LoVo (cell line): ENCODE measurements at regions not wholly inside any gene's neighbourhood (a gene's known extent, or its start where the extent isn't known, plus 50 kb on each side); places are given as distances from the start of the nearest gene placed in this dataset.
"Not testable (repeated sequence)": the region's sequence is repeated elsewhere in the genome, so short reads cannot be mapped to it uniquely, and the experiment has no call there.

Source experiments
- DNase-seq: peaks from one replicate; pipeline ENCODE4 v3.0.0-alpha.2; 2016; ENCODE audit warnings: low spot score

DNA sequence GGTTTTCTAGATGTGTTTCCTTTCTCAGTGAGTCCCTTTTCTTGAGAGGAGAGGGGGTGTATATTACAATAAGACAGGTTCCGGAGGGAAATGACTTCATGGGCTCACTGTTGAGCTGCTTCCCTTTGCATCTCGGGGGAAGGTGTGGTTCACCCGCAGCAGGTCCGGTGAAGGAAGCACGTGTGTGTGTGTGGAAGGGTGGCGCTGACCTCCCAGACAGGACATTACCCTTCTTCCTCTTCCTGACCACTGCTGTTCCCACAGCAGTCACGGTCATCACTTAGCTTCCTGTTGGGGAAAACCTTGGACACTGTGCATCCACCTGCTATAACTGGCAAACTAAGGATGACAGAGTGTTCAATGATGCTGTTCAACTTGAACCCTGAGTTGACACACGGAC is 83.6 kb downstream of the PLEKHG1 start:
- no peak for DNase-seq

DNA sequence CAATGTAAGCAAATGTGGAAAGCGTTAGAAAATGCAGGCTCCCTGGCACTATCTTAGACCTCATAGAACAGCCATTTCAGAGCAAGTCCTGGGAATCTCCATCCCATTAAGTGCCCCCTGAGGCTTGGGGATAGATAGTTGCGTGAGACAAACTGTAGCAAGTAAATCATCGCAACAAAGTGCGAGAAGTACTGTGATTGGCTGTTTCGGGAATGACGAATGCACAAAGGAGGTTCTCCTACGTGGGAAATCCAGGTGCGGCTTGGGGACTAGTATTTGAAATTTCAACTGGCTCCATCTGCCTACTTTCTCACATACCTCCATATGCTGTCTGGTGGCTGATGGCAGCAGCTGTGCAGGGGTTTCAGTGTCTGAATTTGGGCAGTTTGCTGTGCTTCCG is 84.5 kb downstream of the PLEKHG1 start:
- no peak for DNase-seq

DNA sequence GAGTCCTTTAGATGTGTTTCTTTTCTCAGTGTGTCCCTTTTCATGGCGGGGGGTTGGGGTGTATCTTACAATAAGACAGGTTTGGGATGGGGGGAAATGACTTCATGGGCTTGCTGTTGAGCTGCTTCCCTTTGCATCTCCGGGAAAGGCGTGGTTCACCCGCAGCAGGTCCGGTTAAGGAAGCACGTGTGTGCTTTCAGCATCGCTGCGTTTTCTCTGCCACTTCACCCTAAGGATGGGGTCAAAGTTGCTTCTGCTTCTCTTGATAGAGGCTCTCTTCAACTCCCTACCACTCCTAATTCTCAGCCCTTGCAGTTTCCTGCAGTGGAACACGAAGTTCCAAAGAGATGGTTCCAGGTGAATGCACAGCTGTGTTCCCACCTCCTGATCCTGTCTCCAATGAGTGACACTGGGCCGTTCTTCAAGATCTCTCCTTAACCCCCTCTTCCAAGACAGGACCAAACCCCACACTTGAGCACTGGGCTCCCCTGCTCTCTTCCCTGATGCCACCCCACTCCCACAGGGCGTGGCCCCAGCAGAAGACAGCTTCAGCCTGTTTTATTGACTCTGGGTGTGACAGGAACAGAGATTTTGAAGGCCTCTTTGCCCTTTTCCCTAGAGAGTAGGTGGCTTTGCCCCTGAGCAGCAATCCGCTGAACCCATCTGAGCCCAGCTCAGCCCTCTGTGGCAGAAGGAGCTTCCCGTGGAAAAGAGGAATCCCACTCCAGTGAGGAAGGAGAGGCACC is 85.2 kb downstream of the PLEKHG1 start:
- DNase-seq: peak; percentile 37

DNA sequence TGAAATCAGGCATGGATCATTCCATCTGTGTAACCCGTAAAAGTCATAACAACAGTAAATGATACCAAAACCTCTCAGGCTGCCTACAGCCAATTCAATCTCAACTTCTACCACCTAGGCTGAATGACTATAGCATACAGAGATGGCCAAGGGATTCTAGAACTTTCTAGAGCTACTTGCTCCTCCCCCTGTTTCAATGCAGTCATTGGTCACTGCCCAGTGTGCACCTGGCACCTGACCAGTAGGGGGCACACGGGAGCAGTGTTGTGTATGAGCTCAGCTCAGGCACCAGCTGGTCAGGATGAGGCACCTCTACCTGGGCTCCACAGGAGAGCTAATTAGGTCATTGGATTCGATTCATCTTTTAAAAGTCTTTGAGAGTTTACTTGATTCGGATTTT is 86.2 kb downstream of the PLEKHG1 start:
- DNase-seq: peak; percentile 40

DNA sequence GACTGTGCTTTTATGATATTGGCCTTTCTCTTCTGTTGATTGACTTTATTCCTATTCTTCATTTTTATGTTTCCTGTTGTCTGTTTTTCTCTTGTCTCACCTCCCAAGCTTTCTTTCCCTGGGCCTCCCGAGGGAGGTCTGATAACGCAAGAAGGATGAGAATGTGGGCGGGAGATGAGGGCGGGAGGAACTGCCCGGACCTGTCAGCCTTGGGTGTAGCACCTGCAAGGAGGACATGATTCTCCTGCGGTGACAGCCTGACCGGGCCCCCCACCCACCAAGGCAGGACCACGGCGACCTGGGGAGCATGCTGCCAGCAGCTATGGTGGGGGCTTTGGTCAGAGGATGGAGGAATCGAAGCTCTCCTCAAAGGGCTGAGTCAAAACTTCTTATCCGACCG is 86.9 kb downstream of the PLEKHG1 start:
- peak; percentile 28 for DNase-seq

DNA sequence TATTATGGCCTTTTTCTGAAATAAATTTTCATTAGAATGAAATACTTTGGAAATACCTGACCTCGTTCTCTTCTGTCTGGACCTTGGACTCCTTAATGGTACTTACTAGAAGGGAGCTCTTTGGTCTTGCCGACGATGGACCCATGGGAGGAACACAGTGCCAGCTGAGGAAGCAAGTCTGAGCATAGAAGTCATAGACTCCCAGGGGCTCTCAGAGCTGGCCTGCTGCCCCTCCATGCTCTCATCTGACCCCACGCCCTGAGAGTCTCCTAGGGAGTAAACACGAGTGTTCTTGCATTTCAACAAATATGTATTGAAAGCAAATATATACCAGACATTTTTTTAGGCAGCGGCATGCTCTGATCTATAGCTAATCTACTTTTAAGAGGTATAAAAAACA is 87.8 kb downstream of the PLEKHG1 start:
- DNase-seq: peak; percentile 78

DNA sequence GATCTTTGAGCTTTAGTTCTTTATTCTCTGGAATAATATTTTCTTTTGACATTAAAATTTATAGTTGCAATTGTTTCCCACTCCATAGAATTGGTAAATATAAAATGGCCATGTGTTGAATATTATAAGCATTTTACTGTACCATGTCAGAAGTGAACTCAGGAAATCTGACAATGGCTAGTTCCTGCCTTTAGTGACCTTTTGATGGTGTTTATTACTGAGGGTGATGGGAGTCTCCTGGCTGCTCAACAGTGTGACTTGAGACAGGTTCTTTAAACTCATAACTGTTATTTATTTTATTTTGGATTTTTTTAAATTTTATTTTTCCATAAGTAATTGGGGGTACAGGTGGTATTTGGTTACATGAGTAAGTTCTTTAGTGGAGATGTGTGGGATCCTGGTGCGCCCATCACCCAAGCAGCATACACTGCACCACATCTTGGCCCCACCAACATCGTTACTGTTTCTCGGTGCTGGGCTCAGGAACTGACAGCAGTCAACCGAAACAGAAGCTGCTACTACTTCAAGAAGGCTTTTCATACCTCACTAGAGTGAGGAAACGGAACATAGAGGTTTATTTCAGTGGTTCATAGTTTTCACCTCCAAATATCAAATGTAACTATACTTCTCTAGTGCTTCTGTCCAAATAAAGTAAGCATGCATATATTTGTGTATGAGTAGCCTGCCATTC is 90.4 kb downstream of the PLEKHG1 start:
- no peak for DNase-seq

DNA sequence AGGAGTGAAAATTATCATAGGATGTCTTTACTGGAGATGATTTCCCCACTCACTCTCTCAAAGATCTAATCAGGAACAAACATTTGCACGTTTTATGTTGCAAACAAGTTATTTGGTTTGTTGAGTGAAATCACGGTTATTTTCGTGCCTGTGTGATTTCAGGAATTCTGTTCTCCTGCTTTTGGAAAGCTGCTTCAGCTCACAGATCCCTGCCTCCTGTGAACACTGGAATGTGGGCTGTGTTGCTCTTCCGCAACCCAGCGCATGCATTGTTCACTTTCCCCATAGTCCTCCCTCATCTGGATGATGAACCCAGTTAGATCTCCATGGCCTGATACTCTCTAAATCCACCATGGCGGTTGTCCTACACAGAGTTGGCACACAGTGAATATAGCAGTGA is 91.0 kb downstream of the PLEKHG1 start:
- DNase-seq: no peak

DNA sequence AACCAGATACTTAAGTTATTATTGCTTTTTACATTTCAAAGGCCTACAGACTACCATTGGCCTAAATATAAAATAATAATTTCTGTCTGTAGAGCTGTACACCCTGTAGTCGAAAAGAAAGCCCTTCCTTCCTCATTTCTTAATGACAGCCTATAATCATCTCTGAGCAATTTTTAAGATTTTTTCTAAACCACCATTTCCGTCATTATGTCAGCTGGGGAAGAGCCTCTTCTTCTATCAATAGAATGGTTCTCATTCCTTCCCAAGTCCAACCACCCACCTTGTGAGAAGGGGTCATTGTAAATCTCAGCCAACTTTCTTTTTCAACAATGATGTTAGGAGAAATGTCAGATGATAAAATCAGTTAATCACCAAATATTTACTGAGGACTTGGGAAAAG is 91.8 kb downstream of the PLEKHG1 start:
- DNase-seq: no peak

DNA sequence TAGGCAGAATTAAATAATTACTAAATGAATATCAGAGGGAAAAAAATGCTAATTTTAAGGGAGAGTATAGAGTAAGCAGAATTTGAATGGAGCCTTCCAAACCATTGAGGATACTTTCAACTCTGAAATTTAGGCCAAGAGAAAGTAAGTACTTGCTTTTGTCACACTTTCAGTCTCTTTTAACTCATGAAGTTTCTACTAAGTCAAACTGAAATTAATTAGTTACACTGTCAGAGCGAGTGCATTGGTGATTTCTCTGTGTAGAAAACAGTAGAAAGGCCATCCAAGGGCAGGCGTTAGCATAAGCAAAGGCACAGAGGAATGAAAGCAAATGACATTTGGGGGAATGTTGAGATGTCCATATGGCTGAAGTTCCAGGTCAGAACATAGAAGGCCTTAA is 92.9 kb downstream of the PLEKHG1 start:
- DNase-seq: no peak

DNA sequence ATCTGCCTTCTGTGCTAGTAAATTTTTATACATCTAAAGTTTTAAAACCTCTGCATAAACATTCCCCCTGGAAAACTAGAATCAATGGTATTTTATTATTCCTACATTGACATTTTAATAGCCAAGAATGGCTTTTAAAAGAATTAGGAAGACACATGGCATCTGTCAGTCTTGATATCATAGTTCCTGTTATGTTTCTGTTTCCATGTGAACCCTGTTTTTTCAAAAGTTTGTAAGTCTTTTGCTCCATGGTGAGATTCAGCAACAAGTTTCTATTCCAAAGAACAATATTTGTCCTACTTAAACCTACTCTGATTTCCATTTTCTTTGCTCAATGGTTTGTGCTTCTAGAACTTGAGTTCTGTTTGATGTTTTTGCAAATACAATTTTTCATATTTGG is 95.2 kb downstream of the PLEKHG1 start:
- no peak for DNase-seq

DNA sequence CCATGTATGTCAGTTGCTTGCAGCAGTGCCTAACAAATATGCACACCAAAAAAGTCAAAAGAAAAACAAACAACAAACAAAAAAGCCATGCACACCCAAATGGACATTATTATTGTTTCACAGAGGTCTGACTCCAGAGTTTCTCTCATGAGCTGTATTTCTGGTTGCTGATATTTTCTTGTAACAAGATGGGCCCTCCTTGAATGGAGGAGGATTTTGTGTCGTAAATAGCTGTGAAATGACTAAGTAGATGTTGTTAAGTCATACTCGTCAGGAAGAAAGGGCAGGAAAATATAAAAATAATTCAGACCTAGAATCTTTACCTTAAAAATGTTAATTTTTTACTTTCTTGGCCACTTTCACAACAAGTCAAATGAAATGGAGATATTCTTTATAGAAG is 96.0 kb downstream of the PLEKHG1 start:
- peak; percentile 63 for DNase-seq

DNA sequence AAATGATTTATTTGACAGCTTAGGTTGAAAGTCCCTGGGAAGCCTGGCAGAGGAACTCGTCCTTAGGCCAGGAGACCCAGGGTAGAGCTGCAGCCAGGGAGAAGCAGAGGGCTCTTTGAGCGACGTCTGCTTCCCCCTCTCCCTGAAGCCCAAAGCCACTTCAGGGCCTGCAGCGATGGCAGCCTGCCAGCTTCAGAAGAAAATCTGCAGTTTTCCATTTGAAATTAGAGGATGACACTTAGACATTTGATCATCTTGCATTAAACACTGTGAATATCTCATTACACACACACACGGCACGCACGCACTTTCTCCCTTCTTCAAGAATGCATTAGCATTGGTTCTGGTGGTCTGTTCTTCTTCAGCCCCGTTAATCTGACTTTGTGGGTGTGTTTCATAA is 96.5 kb downstream of the PLEKHG1 start:
- DNase-seq: peak; percentile 41

DNA sequence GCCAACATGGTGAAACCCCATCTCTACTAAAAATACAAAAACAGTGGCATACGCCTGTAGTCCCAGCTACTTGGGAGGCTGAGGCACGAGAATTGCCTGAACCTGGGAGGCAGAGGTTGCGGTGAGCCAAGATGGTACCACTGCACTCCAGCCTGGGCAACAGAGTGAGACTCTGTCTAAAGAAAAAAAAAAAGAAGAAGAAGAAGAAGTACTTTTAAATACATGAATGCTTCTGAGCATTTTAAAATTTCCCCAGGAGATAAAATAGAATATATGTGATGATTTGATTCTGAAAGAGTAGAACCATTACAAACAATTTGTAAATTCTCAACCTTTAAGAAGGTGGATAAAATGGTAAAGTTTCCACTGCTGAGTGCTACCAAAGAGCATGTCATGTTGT is 97.2 kb downstream of the PLEKHG1 start:
- DNase-seq: not testable (repeated sequence)

DNA sequence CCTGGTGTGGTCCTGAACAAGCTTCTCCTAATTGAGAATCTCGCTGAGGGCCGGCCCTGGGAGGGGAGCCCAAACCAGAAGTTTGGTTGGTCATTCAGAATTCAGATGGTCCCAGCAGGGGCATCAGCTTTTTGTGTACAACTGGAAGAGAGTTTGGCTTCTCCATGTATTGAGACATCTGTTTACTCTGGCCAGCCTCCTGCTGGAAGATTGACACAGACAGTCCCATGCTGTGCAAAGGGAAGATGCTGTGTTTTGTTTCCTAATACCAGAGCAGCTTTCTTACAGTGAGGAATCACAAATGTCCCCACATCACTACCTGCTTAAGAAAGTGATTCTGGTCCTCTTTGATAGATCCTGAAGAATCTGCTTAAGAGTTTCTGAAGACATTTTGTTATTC is 97.8 kb downstream of the PLEKHG1 start:
- DNase-seq: no peak

DNA sequence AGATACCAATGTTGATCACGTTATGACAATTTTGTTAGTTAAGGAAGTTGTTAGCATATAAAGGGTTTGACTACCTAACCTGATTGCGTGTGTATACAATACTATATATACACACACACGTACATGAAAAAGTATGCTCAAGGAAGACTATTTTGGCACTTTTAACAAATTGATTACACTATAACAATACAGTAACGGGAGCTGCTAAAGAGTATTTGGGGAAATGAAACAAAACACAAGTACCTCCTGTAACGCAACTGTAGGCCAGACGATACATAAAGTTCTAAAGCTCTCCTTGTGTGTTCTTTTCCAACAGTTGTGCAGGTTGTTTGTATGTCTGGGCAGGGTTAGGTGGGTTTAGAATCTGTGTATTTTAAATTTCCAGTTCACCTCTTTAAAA is 98.7 kb downstream of the PLEKHG1 start:
- DNase-seq: no peak

DNA sequence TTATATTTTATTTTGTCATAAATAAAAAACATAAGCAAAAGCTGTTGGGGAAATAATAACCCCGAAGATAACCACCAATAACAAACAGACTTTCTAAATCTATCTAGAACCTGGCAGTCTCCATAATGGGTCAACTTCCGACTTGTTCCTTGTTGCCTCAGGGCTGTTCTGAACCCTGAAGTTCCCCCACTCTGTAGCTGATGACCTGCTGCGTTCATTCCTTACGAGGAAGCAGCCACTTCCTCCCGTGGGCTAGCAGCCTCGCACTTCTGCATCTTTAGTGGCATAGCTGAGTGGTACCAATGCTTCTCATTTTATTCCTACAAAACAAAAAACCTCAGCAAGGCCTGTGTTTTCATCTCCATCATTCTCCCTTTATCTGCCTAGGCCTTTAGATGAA is 103.0 kb downstream of the PLEKHG1 start:
- no peak for DNase-seq

DNA sequence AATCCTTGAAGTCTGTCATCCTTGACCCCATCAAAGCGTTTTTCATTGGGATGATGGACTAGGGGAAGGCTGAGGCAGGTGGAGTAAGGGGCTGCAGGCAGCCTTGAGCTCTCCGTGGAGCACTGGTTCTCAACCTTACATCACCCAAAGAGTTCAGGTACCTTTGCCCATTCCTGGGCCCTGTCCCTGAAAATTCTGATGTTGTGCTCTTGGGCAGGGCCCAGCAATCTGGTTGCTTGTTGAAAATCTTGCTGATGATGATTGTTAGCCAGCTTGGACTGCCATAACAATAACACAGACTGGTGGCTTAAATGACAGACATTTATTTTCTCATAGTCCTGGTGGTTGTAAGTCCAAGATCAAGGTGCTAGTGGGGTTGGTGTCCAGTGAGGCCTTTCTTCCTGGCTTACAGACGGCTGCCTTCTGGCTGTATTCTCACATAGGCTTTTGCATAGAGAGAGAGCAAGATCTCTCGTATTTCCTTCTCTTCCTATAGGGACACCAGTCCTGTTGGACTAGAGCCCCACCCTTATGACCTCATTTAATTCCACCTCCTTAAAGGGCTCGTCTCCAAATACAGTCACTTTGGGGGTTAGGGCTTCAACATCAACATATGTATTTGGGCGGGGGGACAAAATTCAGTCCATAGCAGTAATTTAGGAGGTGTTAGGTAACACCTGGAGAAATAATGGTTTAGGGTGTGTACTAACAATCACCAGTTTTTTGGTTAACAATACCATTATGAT is 104.9 kb downstream of the PLEKHG1 start:
- no peak for DNase-seq

DNA sequence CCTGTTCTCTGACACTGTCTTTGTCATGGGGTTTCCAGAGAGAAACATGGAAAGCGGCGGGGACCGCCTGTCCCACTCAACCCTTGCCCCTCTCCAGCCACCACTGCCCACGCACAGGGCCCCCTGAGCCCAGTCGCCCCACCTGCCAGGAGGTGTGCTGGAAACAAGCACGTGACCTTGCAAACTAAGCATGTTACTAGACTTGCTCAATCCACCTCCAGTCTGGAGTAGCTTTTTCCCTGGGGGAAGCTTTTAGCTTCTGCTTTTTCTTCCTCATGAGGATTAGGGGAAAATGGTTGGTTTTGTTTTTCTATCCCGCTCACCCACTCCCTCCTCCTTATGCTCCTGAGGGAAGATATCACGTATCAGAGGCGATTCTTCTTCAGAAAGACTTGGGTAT is 105.7 kb downstream of the PLEKHG1 start:
- no peak for DNase-seq

DNA sequence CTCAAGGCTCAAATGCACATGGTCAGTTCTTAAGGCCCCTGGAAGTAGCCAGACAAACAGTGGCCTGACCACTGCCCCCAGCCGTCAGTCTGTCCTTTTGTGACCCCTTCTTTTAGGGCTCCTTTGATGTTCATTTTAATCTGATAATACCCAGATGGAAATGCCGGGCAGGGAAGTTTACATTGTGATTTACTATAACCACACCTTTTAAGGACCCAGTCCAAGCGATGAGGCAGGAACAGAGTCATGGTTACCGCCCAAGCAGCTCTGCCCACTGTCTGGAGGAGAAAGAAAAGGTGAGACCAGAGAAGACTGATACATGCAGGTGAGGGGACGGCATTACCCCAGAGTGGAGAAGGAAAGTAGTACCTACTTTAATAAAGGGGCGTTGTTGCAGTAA is 110.6 kb downstream of the PLEKHG1 start:
- DNase-seq: peak; percentile 64

DNA sequence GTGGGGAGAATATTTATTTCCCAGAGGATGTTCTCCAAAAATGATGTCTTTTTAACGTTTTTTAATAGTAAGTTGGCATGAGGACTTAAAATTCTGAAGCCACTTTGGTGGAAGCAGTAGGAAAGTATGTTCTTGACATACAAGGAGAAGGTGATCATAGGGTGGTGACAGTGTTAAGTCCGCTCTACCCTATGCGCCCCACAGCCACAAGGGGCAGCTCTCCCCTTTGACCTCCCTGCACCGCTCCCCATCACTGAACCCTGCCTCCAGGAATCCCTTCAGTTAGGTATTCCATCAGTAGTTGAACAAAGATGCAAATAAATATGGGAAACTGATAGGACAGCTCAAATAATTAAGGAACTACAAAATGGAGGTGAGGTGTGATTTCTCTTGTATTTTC is 111.4 kb downstream of the PLEKHG1 start:
- DNase-seq: no peak

DNA sequence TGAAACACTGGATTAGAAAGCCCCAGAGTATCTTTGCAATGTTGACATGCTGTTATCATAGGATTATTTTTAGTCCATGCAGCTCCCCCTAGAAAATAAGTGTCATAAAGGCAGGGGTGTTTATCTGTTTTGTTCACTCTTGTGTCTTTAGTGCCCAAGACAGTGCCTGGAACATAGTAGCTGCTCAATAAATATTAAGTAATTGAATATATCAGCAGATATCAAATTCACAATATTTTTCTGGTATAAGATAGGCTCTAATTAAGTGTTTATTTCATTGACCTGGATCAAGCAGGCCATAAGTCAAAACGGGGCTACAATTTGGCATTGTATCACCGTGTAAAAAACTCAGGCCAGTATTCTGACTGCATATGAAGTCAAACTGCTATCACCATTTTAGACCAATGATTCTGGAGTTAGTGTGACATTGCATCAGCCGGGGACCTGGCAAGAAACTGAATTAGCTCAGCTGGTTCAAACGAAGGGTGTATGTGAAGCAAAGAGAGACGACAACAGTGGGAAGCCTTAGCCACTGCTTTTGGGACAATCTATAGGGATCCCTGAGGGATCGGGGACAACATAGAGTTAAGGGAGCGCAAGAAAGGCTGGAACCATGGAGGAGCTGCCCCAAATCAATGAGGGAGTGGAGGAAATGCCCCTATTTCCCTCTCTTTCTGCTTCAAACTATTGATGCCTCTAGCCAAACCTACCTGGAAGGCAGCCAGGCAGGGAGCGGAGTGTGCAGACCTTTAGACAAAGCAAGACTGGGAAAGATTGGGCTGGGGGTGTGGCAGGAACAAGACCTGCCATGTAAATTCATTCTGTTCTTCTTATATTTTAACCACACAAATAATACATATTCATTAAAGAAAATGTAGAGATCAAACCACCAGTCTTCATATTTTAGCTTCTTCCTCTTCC is 112.2 kb downstream of the PLEKHG1 start:
- DNase-seq: no peak
